ENCODE measurements at regions not wholly inside any gene's neighbourhood (a gene's known extent, or its start where the extent isn't known, plus 50 kb on each side); places are given as distances from the start of the nearest gene placed in this dataset.

DNA sequence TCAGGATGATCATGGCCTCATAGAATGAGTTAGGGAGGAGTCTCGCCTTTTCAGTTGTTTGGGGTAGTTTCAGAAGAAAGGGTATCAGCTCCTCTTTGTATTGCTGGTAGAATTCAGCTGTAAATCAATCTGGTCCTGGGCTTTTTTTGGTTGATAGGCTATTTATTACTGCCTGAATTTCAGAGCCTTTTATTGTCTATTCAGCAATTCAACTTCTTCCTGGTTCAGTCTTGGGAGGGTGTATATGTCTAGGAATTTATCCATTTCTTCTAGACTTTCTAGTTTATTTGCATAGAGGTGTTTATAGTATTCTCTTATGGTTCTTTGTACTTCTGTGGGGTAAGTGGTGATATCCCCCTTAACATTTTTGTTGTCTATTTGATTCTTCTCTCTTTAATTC lies 1024.2 kb downstream of the DIPK2A start:
- Histone ChIP-seq H3K36me3 (no peaks in the 10 kb centered on the region), H3K27ac (no peak overlapping the region), H3K4me1 (no peaks in the 10 kb centered on the region), H3K4me3 (no peak overlapping the region), H3K9me3 (no peaks in the 10 kb centered on the region), H3K27me3 (no peaks in the 10 kb centered on the region)
- TF ChIP-seq, protein P1, sequence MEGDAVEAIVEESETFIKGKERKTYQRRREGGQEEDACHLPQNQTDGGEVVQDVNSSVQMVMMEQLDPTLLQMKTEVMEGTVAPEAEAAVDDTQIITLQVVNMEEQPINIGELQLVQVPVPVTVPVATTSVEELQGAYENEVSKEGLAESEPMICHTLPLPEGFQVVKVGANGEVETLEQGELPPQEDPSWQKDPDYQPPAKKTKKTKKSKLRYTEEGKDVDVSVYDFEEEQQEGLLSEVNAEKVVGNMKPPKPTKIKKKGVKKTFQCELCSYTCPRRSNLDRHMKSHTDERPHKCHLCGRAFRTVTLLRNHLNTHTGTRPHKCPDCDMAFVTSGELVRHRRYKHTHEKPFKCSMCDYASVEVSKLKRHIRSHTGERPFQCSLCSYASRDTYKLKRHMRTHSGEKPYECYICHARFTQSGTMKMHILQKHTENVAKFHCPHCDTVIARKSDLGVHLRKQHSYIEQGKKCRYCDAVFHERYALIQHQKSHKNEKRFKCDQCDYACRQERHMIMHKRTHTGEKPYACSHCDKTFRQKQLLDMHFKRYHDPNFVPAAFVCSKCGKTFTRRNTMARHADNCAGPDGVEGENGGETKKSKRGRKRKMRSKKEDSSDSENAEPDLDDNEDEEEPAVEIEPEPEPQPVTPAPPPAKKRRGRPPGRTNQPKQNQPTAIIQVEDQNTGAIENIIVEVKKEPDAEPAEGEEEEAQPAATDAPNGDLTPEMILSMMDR (IDR thresholded peaks at IDR 0.05) = no peak
- DNase-seq (ENCODE audit: low spot score in 2 of 2) = no peak
- intact Hi-C loops (cut with DNase I) = no loop called here

GRCh38 chr3:145005427-145005826 lies 1033.8 kb downstream of the DIPK2A start:
- Histone ChIP-seq H3K36me3 (no peaks in the 10 kb centered on the region), H3K4me3 (no peak overlapping the region), H3K9me3 (peaks cover 0 to 5% of the 10 kb centered on the region in 2 donors), H3K27me3 (no peaks in the 10 kb centered on the region), H3K4me1 (no peaks in the 10 kb centered on the region), H3K27ac (no peak overlapping the region)
- TF ChIP-seq, protein P1 (IDR thresholded peaks at IDR 0.05) = no peak
- DNase-seq (ENCODE audit: low spot score in 2 of 2) = no peak
- intact Hi-C loops (cut with DNase I) = no loop called here

DNA sequence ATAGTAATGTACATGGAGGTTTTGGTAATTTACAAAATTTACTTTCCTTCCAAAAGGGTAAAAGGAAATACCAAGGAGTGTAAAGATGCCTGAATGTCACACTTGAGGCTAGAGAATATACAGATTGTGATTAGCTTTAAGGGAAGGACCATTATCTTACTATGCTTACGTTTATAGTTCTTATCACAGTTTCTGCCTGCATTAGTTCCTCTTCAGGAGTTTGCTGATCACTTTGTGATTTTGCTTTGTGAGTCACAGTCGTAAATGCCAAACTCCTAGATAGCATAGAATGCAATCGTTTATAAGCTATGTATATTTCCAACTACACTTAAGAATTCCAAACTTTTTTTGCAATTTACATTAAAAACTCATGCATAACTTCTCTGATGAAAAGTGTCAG lies 1034.6 kb downstream of the DIPK2A start:
- Histone ChIP-seq H3K27me3 (no peaks in the 10 kb centered on the region), H3K36me3 (no peaks in the 10 kb centered on the region), H3K27ac (no peak overlapping the region), H3K4me3 (no peak overlapping the region), H3K4me1 (no peaks in the 10 kb centered on the region), H3K9me3 (peaks cover 0 to 5% of the 10 kb centered on the region in 2 donors)
- TF ChIP-seq, protein P1 (IDR thresholded peaks at IDR 0.05) = no peak
- no peak for DNase-seq (ENCODE audit: low spot score in 2 of 2)
- intact Hi-C loops (cut with DNase I) = no loop called here

- Histone ChIP-seq H3K9me3 (no peaks in the 10 kb centered on the region), H3K27ac (no peak overlapping the region), H3K27me3 (no peaks in the 10 kb centered on the region), H3K4me3 (no peak overlapping the region), H3K4me1 (no peaks in the 10 kb centered on the region), H3K36me3 (no peaks in the 10 kb centered on the region)
- no peak for DNase-seq (ENCODE audit: low spot score in 2 of 2)
- intact Hi-C loops (cut with DNase I) = no loop called here
- TF ChIP-seq, protein P1 (IDR thresholded peaks at IDR 0.05) = no peak
Measured at GRCh38 chr3:145013931-145014330, 1042.3 kb downstream of the DIPK2A start.

GRCh38 chr3:145015253-145015652 lies 1043.6 kb downstream of the DIPK2A start:
- Histone ChIP-seq H3K27ac (no peak overlapping the region), H3K4me3 (no peak overlapping the region), H3K4me1 (no peaks in the 10 kb centered on the region), H3K27me3 (no peaks in the 10 kb centered on the region), H3K36me3 (no peaks in the 10 kb centered on the region), H3K9me3 (no peaks in the 10 kb centered on the region)
- TF ChIP-seq, protein P1 (IDR thresholded peaks at IDR 0.05) = no peak
- no peak for DNase-seq (ENCODE audit: low spot score in 2 of 2)
- intact Hi-C loops (cut with DNase I) = no loop called here

DNA sequence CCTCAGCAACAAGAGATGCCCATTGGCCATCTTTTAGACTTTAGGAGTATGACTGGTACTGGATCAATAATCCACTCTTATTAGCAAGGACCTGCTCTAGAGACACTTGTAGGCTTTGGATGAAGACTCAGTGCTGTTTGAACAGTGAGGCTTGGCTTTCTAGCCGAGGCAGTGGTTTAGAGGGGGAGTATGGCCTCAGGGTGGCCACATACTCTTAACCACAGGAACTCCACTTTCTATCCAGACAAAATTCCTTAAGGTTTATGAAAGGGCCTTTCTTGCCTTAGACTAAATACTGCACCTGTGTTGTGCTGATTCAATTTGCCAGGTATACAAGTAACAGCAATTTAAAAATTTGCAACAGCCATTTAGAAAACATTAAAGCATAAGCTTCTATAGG lies 1046.3 kb downstream of the DIPK2A start:
- H3K9me3 ChIP-seq = no peaks in the 10 kb centered on the region
- H3K27ac ChIP-seq = no peak overlapping the region
- H3K36me3 ChIP-seq = no peaks in the 10 kb centered on the region
- TF ChIP-seq, protein P1 (IDR thresholded peaks at IDR 0.05) = no peak
- H3K4me1 ChIP-seq = no peaks in the 10 kb centered on the region
- intact Hi-C loops (cut with DNase I) = no loop called here
- no peak for DNase-seq (ENCODE audit: low spot score in 2 of 2)
- no peaks in the 10 kb centered on the region for H3K27me3 ChIP-seq
- H3K4me3 ChIP-seq = no peak overlapping the region
